ENCODE measurements at regions not wholly inside any gene's neighbourhood (a gene's known extent, or its start where the extent isn't known, plus 50 kb on each side); places are given as distances from the start of the nearest gene placed in this dataset.

DNA sequence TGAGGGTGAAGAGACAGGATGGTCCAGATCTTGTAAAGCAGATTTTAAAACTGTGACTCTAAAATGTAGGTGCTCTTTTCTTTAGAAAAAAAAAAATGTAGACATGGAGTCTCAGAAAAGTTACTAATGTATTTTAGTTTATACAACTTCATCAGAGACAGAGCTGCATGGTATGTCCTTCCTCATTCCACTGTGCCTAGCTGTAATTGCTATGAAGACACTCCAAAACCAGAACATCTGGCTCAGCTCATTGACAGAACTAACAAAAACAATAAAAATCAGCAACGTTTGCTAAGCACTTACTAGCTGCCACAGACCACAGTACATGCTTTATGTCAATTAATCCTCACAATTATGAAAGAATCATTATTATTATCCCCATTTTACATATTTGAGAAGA is 160.7 kb downstream of the BARX2 start:
- no CpG with 5 or more reads among the region's 1 CpG for WGBS, 2 experiments (ENCODE audit: extremely low coverage in 2 of 2, insufficient read length in 1 of 2)
- Histone ChIP-seq H3K36me3 (ENCODE audit: control insufficient read depth, insufficient read depth, low read length) (no peaks in the 10 kb centered on the region), H3K4ac (ENCODE audit: low read depth, low read length) (no peak overlapping the region), H3K9me1 (ENCODE audit: insufficient read depth, low read length) (no peaks in the 10 kb centered on the region), H2BK5ac (ENCODE audit: low read depth, low read length, poor library complexity, severe bottlenecking) (no peak overlapping the region), H3K27ac (ENCODE audit: insufficient read depth, low read length) (no peak overlapping the region), H3K56ac (ENCODE audit: extremely low read depth, insufficient read depth, low read length) (no peak overlapping the region), H3K18ac (ENCODE audit: low read depth, low read length) (no peak overlapping the region), H2AFZ (replicated peaks; ENCODE audit: low read length, poor library complexity) (no peak overlapping the region), H3K4me2 (ENCODE audit: low read depth, low read length) (no peak overlapping the region), H3K9ac (ENCODE audit: low read depth, low read length) (no peak overlapping the region), H4K5ac (ENCODE audit: low read depth, low read length) (no peak overlapping the region), H2BK15ac (ENCODE audit: low read depth, low read length) (no peak overlapping the region), H3K14ac (replicated peaks; ENCODE audit: low read depth, low read length) (no peak overlapping the region), H2BK120ac (ENCODE audit: low read depth, low read length) (no peak overlapping the region), H3K4me3 (ENCODE audit: insufficient read depth, low read depth, low read length) (no peak overlapping the region), H2AK5ac (ENCODE audit: low read depth, low read length) (no peak overlapping the region), H4K8ac (ENCODE audit: low read depth in 2 of 2, low read length in 2 of 2) (no peak overlapping the region), H3K79me1 (ENCODE audit: low read depth in 1 of 2, low read length in 2 of 2) (no peaks in the 10 kb centered on the region), H3K4me1 (ENCODE audit: control insufficient read depth, insufficient read depth, low read length) (no peaks in the 10 kb centered on the region), H4K91ac (ENCODE audit: insufficient read depth, low read depth, low read length) (no peak overlapping the region), H3K9me3 (ENCODE audit: control insufficient read depth, insufficient read depth, low read length) (peaks cover 8% of the 10 kb centered on the region; the same call in 1 of the 2 replicates), H2AK9ac (replicated peaks; ENCODE audit: low read depth, low read length, poor library complexity) (no peak overlapping the region), H4K20me1 (ENCODE audit: insufficient read depth, low read length) (no peaks in the 10 kb centered on the region), H3K27me3 (ENCODE audit: control insufficient read depth, insufficient read depth, low read length) (no peaks in the 10 kb centered on the region), H2BK20ac (ENCODE audit: low read depth, low read length) (no peak overlapping the region), H3K23ac (ENCODE audit: low read depth, low read length) (no peak overlapping the region)
- DNase-seq (no peak), ATAC-seq (ENCODE audit: low read depth) (no peak)
- in situ Hi-C loops (cut with MboI; ENCODE audit: low sequenced_read_pairs) = no loop called here
- CTCF ChIA-PET = interaction anchor here (0.6 kb wide), 1 partner anchor 16 kb away, joined by 3 read pairs; no protein-coding TSS in a partner anchor
- intact Hi-C loops (cut with micrococcal nuclease) = no loop called here
- no TSS peak for BruUV-seq (replicated peaks)
- POLR2A ChIA-PET (ENCODE audit: unreplicated experiment) = no interaction called here
- no peak for TF ChIP-seq RFX5 (IDR thresholded peaks at IDR 0.05; ENCODE audit: low read depth, low read length)
- TF ChIP-seq BHLHE40 (IDR thresholded peaks at IDR 0.05; ENCODE audit: low read depth, low read length) = no peak
- TF ChIP-seq, protein P1, sequence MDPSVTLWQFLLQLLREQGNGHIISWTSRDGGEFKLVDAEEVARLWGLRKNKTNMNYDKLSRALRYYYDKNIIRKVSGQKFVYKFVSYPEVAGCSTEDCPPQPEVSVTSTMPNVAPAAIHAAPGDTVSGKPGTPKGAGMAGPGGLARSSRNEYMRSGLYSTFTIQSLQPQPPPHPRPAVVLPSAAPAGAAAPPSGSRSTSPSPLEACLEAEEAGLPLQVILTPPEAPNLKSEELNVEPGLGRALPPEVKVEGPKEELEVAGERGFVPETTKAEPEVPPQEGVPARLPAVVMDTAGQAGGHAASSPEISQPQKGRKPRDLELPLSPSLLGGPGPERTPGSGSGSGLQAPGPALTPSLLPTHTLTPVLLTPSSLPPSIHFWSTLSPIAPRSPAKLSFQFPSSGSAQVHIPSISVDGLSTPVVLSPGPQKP (IDR thresholded peaks at IDR 0.05; ENCODE audit: borderline replicate concordance, low read depth, low read length) = no peak
- no peak for TF ChIP-seq USF2 (IDR thresholded peaks at IDR 0.05; ENCODE audit: low read depth, low read length)
- no peak for TF ChIP-seq RCOR1 (IDR thresholded peaks at IDR 0.05; ENCODE audit: insufficient replicate concordance, low read length)
- no peak for TF ChIP-seq MXI1 (IDR thresholded peaks at IDR 0.05; ENCODE audit: borderline replicate concordance, low read depth, low read length)
- TF ChIP-seq POLR2A (IDR thresholded peaks at IDR 0.05; ENCODE audit: low read depth, low read length) = no peak
- no peak for TF ChIP-seq FOS (IDR thresholded peaks at IDR 0.05; ENCODE audit: low read depth, low read length)
- TF ChIP-seq RAD21 (IDR thresholded peaks at IDR 0.05; ENCODE audit: low read length) = no peak
- no peak for TF ChIP-seq CHD1 (IDR thresholded peaks at IDR 0.05; ENCODE audit: low read depth, low read length)
- TF ChIP-seq NFE2L2 (IDR thresholded peaks at IDR 0.05; ENCODE audit: low read depth, low read length) = no peak
- no peak for TF ChIP-seq SMC3 (IDR thresholded peaks at IDR 0.05; ENCODE audit: low read depth, low read length)
- no peak for TF ChIP-seq CTCF (conservative IDR thresholded peaks at IDR 0.05; ENCODE audit: low read depth, low read length)
- TF ChIP-seq MAFK (IDR thresholded peaks at IDR 0.05; ENCODE audit: low read depth, low read length) = no peak
- no peak for TF ChIP-seq CEBPB (IDR thresholded peaks at IDR 0.05; ENCODE audit: low read depth, low read length)
- TF ChIP-seq MAZ (IDR thresholded peaks at IDR 0.05; ENCODE audit: borderline replicate concordance, low read depth, low read length) = no peak
- dilution Hi-C loops (cut with HindIII; ENCODE audit: low sequenced_read_pairs, unreplicated experiment) = no loop called here

All from IMR-90 (cell line).